Dermis microvascular lymphatic vessel endothelial cell (primary cell): ENCODE measurements at regions not wholly inside any gene's neighbourhood (a gene's known extent, or its start where the extent isn't known, plus 50 kb on each side); places are given as distances from the start of the nearest gene placed in this dataset.
A peak's percentile ranks its signal among the peaks of the same experiment; 100 is the strongest.

Source experiments
- DNase-seq, 2 donors: peaks; one replicate each; pipeline versions ENCODE4 v3.0.0 to v3.0.0-alpha.2; 2010; ENCODE audit warnings: low read depth in 2 of 2

DNA sequence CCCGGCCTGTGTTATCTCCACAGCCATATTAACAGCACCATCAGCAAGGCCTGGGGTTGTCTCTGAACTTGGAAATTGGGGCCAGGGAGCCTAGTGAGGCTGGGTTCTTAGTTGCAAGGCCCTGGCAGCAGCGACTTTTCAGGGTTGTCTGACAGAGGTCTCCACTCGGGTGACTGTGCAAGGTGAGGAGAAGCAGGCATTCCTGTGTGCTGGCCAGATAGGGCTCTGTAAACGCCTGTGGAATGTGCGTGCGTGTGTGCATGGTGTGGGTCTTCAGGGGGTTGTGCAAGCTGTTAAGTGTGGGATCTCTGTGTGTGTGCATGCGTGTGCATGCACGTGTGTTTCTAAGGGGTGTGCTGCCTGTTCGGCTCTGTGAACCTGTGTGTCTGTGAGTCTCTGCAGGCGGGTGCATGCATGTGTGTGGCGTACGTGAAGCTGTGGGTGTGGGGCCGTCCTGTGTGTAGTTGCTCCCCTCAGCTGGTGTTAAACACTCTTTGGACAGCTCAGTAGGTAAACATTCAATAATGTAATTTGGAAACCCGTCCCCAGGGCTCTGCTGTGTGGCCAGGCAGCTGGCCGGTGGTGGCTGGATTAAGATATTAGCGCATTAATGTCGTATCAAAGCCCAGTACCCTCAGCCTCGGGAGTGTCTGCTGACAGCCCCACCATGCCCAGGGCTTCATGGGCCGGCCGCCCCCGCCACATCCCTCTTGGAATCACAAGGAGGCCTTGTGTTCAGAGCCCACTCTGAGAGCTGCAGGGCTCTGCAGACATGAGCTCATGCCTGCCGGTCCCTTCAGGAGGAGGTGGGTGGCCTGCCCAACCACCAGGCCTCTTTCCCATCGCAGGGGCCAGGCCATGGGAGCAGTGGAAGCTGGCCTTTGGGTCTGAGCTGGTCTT is 189.9 kb downstream of the FOXD2 start:
- no peak for DNase-seq

DNA sequence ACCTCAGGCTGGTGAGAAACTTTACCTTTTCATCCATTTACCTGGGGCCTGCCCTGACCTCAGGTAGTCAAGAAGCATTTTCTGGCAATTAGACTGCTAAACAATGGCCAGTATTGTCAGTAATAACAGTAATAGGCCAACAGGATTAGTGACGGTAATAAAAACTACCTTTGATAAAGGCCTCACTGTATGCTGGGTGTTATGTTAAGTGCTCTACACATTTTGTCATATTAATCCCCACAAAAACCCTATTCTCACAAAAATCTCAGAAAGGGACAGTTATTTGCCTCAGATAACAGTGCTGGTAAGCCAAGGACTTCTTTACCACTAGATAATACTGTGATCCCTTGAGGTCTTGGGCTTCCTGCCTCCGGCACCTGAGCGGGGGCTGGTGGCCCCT is 191.4 kb downstream of the FOXD2 start:
- DNase-seq, result no peak

DNA sequence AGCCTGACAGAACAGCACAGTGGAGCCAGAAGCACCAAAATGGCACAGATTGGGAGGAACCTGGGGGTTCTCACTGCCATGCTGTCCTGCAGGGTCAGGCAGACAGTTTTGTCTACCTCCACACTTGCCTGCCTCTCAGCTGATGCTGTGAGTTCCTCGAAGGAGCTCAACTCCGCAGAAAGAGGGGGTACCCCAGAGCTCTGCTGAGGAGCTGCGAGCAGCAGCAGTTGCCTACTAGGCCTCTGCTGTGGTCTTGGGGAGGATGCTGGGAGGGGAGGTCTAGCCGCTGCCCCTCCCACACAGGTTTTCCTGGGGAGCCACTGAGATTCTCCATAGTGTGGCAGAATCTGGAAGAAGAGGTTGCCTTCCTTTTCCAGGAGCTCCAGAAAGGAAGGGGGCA is 192.5 kb downstream of the FOXD2 start:
- no peak for DNase-seq

DNA sequence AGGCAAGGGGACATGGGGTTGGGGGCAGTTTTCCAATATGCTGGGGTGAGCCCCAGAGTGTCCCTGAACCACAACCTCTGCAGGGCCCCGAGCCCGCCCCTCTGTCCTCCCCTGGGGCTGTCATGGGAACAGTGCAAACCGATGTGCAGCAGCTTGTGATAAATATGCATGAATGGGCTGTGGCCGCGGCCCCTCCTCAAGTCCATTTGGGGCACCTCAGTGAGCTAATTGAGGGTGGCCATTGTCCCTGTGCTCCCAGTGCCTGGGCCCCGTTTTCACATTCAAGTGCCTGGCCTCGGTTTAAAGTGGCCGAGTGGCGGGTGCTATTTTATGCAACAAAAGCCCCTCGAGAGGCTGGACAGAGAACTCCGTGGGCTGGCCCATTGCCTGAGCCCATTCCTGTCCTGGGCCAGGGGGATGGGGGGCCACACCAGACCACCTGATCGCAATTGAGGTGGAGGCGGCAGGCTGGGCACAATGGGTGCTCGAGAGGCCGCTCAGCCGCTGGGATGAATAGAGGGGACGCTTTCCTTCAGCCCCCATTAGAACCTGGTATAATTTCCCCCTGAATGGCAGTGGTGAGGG is 193.7 kb downstream of the FOXD2 start:
- no peak for DNase-seq

DNA sequence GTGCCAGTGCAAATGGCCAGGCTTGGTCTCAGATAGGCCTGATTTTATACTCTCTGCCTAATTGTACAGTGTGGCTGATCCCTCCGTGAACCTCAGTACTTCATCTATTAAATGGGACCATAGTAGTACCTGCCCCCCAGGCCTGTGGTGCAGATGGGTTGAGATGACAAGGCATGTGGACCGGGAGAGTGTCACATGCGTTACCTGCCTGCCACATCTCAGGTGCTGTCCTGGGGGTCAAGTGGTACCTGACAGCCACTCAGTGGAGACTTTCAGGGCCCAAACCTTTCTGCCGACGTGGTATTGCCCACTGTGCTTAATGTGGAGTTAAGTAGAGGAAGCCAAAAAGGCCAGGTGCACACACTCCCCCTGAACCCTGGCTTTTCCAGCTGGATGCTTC is 197.3 kb downstream of the FOXD2 start:
- DNase-seq, result no peak

DNA sequence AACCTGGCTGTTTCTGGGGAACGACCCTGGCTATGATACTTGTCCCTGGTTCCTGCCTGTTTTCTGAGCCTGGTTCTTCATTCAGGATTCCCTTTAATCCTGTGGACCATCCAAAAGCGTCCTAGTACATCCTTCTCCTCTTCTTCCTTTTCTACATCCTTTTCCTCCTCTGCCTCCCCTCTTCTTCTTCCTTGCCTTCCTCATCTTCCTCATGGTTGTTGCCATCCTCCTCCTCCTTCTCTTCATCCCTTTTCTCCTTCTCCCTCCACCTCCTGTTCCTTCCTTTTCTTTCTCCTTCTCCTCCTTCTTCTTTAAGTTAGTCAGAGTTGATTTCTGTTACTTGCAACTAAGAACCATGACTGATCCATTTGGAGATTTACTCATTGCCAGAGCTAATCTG is 197.8 kb downstream of the FOXD2 start:
- DNase-seq, result no peak

DNA sequence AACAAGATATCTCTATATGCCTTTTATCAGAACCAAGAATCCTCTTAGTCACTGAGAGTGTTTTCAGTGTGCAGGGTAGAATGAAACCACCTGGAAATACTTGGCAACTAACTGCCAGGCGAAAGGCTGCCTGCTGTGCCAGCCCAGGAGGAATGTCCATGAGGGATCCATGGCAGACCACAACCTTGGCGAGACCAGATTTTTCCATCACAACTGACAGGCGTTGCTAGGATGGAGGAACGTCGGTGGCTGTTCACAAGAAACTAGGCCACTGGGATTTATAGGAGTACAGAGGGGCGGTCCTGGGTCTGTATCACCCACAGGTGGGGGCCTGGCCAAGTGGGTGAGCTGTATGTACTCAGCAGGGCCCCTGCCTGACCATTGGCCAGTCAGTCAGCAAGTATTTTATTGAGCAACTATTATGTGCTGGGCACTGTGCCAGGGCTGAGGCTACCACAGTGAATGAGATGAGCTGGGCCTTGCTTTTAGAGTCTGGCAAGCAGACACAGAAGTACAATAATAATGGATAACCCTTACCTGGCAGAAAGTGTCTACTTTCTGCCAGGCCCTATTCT is 199.4 kb downstream of the FOXD2 start:
- no peak for DNase-seq

DNA sequence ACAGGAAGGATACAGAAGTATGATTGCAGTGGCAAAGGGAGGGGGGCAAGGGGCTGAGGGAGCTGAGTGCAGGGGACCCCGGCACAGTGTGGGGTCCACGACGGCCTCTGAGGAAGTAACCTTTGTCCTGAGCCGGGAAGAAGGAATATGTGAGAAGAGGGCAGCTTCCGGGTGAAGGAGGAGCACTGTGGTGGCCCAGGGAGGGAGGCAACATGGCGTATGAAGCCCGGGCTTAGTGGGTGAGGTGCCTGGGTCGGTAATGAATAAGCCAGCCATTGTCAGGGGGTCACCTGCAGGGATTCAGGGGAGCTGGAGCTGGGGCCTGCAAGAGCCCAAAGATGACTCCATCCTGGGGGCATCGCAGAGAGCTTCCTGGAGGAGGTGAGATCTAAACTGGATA is 200.4 kb downstream of the FOXD2 start:
- DNase-seq, result no peak

DNA sequence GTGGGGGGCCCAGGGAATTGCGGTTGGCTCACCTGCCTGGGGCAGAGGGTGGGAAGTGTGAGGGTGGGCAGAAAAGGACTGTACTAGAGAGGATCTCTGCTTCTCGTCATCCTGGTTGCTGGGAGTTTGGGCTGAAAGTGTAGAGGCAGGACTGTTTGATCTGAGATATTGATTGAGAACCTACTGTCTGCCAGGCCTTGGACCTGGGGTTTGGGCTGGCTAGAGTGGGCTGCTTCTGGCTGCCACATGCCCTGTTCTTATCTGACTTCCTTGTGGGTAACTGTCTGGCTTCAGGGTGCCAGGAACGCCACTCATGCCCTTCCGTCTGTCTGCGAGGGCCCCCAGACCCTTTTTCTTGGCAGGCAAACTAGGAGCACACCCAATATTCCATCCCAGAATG is 200.9 kb downstream of the FOXD2 start:
- no peak for DNase-seq

DNA sequence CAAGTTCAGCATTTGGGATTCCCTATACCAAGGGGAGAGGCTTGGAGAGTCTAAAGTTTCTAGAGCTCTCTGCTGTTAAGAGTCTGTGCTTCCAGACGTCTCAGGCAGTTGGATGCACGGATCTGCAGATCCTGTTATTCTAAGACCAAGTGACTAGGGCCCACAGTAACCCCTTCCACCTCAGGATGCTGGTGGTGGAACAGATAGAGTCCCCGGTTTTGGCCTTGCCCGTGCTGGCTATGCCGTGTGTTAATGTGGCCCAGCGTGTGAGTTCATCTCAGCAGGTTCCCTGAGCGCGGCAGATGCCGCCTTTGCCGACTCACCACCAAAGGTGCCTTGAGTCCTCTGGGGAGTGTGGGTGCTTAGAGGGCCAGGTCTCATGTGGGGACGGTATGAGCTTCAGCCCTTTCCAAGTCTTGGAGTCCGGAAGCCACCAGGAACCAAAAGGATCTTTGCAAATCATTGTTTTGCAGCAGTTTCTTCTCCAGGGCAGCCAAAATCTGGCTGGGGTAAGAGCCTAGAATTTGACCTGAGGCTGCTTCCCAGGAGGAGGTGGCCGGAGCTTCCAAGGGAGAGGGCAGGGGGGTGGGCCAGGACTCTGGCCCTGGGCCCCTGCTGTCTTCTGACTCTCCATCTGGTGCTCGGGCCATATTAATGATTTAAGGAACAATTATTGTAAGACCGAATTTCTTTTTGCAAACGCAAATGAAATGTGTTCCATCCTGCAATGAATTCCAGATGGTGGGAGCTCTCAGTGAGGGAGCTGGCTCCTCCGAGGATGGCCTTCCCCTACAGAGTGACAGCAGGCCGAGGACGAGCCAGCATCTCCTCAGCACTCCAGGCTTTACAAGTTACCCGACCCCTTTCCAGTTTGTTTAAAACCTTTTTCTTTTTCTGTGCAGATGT is 205.7 kb downstream of the FOXD2 start:
- DNase-seq, result no peak

DNA sequence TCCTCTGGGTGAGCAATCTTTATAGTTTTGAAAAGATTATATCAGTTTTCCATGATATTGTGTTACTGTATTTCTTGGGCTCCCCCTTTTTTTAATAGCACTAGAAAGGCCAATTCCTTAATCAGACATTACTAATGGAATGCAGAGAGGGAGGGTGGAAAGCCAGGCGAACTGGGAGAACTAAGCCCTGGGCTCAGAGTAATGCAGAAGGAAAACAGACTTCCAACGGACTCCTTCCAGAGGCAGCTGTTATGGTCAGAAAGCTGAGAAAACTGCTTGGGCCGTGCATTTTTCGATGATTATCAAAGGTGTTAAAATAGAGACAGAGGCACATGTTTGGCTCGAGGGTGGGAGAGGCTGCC is 206.3 kb downstream of the FOXD2 start:
- no peak for DNase-seq

DNA sequence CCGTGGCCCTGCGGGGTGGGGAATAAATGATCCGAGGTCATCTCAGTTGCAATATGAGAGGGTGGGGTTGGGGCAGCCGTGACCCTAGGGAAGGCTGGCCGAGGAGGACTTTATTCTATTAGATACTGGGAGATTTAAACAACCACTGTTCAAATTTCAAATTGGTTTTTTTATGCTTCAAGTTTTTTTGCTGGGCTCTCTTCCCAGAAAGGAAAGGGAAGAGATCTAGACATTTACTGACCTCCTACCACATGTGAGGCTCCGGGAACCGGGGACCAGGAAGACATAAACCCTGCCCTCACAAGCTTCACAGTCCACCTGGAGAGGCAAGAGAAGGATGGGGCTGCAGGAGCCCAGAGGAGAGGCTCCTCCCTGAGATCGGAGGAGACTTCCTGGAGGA is 207.3 kb downstream of the FOXD2 start:
- no peak for DNase-seq

DNA sequence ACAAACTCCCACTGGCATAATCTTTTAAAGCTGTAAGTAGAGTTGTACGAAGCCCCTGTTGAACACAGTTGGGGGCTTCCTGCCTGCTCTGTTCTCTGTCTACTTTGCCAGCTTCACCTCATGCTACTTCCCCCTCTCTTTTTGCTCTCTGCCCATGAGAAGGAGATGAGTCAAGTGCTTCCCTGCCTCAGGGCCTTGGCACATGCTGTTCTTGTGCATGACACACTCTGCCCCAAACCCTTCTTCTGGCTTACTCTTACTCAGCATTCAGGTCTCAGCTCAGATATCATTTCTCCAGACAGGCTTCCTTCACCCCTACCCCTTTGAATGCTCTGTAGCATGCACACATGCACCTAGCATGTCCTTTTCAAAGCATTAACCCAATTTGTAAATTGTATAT is 208.8 kb downstream of the FOXD2 start:
- DNase-seq, result no peak

DNA sequence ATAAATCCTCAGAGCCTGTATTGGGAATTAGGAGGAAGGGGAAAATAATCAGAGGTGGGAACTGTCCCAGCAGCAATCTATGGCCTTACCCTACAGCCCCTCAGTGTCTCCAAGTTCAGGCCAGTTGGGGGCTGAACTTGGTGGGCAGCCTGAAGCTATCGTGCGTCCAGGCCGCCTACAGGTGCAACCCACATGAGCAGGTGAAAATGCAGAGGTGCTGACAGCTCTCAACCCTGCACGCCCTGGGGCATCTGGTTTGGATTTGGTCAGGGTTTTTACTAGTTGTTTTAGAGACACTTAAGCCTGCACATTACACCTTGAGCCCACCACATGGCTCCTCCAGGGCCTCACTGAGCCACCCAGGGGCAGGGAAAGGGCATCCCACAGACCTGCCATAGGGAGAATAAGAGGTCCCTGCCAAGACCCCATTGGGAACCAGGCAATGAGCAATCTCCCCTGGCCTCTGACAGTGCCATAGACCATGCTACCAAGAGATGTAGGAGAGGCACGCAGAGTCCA is 209.5 kb downstream of the FOXD2 start:
- DNase-seq, result no peak

DNA sequence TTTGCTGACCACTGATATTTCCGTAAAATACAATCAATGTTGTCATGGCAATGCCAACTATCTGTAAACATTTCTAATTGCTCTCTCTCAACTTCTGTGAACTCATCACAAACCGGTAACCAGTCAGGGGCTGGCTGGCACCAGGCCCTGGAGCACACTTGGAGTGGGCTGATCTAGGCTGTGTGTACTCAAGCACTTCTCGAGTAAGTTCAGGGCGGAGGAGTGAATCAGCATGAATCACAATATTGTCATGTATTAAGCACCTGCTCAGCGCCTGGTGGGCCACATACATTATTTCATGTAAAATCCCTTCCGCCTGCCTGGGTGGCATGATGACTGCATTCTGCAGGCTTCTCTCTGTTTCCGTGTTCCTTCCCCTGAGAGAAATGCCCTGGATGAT is 212.4 kb downstream of the FOXD2 start:
- peak in 1 of 2 donors; percentile 91 for DNase-seq

DNA sequence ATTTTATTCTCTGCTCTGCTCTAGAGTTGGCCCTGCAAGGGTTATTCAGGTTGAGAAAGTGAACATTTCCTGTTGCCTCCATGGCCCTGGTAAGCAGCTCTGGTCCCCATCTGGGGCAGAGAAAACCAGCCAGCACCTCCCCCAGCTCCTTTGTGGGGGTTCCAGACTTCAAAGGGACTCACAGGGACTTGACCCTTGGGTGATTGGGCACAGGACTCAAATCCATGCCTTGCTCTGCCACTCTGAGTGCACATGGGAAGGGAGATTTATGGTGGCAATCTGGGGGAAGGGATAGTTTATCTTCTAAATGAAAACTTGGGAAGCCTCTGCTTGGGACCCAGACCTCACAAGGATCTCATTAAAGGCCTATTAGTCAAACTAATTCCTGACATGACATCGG is 212.8 kb downstream of the FOXD2 start:
- DNase-seq, result no peak

DNA sequence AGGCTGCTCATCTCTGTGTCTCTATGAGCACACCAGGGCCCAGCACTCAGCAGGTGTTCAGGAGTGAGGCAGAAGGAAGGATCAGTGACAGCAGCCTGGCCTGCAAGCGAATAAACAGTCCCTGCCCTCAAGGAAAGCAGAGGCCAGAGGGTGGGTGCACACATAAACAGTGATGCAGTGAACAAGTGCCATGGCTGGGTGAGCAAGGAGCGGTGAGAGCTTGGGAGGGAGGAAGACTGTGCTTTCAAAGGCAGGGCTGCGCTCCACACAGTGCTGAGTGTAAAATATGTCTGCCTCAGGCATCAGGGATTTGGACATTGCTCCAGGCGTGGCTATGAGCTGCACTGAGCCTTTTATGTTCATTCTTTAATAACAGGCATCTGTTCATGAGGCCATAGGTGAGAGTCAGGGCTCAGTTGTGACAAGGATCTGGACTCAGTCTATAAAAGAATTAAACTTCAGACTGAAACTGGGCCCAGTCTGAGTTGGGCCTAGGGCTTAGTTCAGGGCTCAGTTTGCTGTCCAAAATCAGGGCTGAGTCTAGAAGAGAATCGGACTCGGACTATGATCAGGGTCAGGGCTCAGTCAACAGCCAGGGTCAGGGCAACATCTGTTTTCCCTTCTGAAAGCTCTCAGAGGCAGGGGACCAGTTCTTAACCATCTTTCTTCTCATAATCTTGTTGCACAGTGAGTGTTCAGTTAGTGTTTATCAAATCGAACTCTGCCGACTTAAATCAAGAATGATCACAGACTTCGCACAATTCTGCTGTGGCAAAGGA is 213.7 kb downstream of the FOXD2 start:
- no peak for DNase-seq

DNA sequence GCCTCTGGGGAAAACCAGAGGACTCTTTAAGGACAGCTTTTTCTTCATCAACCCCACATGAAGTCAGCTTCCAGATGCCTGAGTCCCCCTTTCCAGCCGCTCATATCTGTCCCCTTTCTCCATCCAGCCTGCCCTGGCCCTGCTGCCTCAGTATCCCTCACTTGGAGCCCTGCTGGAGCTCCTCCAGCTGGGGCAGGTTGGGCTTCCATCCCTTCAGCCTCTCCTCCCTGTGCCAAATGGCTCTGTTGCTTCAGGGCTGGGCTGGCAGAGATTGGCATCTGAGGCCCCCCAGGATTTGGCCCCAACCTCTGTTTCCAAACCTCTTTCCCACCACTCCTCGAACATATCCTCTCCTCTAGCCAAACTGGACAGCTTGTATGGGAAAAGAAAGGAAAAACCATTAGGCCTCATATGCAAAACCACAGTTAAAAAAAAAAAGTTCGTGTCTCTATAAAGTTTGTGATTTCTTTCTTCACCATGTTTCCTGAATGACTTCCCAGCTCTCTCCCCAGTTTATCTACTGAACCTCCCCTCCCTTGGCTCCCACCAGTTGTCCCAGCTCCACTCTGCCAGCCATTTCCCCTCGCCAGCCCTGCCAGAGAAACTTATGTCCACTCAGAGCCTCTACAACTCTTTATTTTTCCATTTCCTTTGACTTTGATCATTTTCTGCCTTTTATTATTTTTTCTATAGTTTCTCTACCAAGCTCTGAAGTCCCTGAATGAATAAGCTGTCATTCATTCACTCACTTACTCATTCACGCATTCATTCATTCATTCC is 217.9 kb downstream of the FOXD2 start:
- no peak for DNase-seq

DNA sequence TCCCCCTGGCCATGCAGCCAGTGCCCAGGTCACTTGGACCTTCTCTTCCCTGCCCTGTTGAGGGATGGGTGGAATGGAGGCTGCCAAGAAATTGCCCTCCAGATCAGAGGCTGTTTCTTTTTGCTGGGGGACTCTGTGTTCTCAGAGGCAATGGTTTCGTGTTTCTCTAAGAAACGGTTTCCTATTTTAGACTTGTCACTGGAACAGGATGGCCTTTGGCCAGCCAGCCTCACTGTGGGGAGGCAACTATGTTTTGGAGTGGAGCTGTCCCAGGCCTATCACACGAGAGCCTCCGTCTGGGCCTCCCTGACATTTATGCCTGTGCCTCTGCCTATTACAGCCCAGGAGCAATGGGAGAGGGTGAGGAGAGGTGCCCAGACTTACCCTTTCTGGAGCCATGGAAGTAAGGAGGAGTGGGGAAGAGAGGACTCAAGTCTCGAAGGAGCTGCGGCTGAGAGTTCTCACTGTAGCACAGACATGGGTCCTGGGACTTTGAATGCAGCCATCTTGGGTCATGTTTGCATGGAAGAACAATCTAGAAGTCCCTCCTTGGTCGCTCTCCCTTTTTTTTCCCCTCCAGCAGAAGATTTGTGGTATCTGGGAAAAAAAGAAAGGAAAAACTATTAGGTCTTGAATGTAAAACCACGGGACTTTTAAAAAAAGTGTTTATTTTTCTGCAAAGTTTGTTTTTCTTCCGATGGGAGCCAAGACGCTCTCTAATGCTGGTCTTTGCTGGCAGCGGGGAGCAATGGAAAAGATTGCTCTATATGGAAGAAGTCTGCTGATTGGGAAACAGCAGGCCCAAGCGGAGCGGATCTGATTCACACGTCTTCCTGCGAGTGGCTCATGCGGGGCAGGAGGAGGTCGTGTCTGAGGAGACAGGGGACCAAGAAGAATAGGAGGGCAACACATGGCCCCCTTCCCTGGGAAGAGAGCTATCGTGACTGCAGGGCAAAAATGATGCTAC is 219.2 kb downstream of the FOXD2 start:
- DNase-seq, result peak in 1 of 2 donors; percentile 91
